VCaP (cell line): ENCODE measurements at regions not wholly inside any gene's neighbourhood (a gene's known extent, or its start where the extent isn't known, plus 50 kb on each side); places are given as distances from the start of the nearest gene placed in this dataset.

Source experiments
- H3K27ac ChIP-seq: fragments of 450-650 bp; 2 replicates; pipeline ENCODE4 v1.5.1; 2017
- TF ChIP-seq, protein P1 (sequence below): fragments of 450-650 bp; conservative IDR thresholded peaks from 2 replicates; pipeline ENCODE4 v1.5.1; 2017; ENCODE audit warnings: mild to moderate bottlenecking, moderate library complexity

GRCh38 chr16:73558219-73558618, 510.3 kb upstream of the ZFHX3 start:
- TF ChIP-seq, protein P1, sequence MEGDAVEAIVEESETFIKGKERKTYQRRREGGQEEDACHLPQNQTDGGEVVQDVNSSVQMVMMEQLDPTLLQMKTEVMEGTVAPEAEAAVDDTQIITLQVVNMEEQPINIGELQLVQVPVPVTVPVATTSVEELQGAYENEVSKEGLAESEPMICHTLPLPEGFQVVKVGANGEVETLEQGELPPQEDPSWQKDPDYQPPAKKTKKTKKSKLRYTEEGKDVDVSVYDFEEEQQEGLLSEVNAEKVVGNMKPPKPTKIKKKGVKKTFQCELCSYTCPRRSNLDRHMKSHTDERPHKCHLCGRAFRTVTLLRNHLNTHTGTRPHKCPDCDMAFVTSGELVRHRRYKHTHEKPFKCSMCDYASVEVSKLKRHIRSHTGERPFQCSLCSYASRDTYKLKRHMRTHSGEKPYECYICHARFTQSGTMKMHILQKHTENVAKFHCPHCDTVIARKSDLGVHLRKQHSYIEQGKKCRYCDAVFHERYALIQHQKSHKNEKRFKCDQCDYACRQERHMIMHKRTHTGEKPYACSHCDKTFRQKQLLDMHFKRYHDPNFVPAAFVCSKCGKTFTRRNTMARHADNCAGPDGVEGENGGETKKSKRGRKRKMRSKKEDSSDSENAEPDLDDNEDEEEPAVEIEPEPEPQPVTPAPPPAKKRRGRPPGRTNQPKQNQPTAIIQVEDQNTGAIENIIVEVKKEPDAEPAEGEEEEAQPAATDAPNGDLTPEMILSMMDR, result no peak
- H3K27ac ChIP-seq, result peak overlapping the region; percentile 85

DNA sequence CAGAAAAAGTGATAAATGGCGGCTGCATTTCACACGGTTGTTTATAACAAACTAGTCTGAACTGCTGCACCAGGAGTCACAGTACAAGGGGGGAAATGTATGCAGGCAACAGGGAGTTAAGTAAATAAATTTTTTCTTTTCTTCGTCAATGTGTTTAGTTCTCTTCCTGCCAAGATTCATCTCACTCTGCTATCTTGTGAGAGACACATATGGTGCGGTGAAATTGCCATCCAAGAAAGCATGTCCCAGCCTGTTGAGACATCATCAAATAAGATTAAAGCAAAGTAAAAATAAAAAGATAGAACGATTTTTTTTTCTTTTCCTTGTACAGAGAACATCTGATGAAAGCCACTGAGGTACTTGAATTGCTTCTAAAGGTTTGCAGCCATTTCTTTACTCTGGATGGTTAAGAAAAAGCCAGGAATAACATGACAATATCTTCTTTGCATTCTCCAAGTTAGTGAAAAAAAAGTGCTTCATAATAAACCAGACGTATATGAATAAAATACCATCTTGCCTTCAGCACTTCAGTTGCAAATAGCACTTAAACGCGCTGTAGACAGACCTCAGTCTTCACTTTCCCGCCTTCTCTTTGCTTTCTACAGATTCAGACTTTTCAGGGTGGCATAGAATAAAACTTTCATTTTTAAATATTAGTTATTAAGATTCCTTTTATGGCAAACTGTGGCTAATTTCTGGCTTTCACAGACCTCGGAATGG, 506.2 kb upstream of the ZFHX3 start:
- H3K27ac ChIP-seq, result no peak overlapping the region
- TF ChIP-seq, protein P1, result no peak

DNA sequence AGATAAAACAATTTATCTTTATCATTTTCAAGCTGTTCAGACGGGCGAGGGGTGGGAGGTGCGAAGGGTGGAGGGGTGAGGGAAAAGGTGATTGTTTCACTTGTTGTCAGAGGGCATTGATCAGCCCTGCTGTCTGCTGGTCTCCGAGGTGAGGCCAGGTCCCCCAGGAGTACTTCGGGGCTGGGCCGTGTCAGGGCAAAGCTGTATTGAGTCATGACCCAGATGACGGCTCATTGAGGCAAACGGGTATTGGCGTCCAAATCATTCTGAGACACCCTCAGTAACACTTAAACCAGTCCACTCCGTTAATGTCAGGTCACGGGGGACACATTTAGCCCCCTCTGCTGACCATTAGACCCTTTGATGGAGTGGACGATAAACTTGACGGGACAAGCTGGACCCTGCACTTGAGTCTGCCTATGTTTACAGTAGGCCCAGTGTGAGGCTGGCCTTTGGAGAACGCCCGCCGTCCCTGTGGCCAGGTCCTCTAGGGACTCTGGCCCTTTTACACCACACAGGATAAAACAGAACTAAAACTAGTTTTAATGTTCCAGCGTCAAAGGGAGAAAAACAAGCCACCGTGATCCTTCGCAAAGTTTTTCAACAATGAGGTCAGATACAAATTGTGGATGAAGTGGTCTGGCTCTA, 502.2 kb upstream of the ZFHX3 start:
- H3K27ac ChIP-seq, result no peak overlapping the region
- TF ChIP-seq, protein P1, result no peak

GRCh38 chr16:73547552-73548403, 499.9 kb upstream of the ZFHX3 start:
- TF ChIP-seq, protein P1, result no peak
- H3K27ac ChIP-seq, result no peak overlapping the region

GRCh38 chr16:73546341-73546845, 498.5 kb upstream of the ZFHX3 start:
- TF ChIP-seq, protein P1, result no peak
- H3K27ac ChIP-seq, result no peak overlapping the region

- TF ChIP-seq, protein P1, result no peak
- no peak overlapping the region for H3K27ac ChIP-seq
Measured at GRCh38 chr16:73545755-73546154, 497.8 kb upstream of the ZFHX3 start.

DNA sequence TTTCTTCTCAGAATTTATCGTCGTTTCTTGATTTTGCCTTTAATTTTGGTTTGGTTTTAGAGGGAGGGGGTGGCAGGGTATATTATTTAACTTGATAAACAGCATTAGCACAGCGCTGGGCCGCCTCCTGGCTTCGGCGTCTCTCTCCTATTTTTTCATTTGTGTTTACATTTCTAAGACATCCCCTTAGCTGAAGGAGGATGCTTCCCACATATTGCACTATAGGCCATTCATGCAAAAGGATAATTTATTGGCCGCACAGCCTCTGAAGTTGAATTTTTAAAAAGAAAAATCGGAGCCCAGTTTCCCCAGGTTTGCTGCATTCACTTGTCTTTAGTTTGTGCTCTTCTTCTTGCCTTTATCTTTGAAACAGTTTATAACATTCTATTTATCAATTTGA, 497.4 kb upstream of the ZFHX3 start:
- TF ChIP-seq, protein P1, result no peak

More for the DNA sequence above, 497.4 kb upstream of the ZFHX3 start:
- no peak overlapping the region for H3K27ac ChIP-seq
